Testis (tissue), 2 donors: ENCODE measurements at regions not wholly inside any gene's neighbourhood (a gene's known extent, or its start where the extent isn't known, plus 50 kb on each side); places are given as distances from the start of the nearest gene placed in this dataset.

Source experiments
- DNase-seq: peaks from one replicate; pipeline ENCODE4 v3.0.0-alpha.2; 2019
- H3K27ac ChIP-seq, 2 donors: fragments of 200-600 bp; sonication (generic); one replicate each; pipeline ENCODE4 v1.5.1; 2019
- H3K27me3 ChIP-seq: fragments of 200-600 bp; sonication (generic); one replicate; pipeline ENCODE4 v1.5.1; 2019
- H3K36me3 ChIP-seq: fragments of 200-600 bp; sonication (generic); one replicate; pipeline ENCODE4 v1.5.1; 2017; ENCODE audit warnings: low read depth; ENCODE audit errors: missing control alignments
- H3K4me1 ChIP-seq: fragments of 200-600 bp; sonication (generic); one replicate; pipeline ENCODE4 v1.5.1; 2019
- H3K4me3 ChIP-seq, 2 donors: fragments of 200-600 bp; sonication (generic); one replicate each; pipeline ENCODE4 v1.5.1; 2017 to 2019
- H3K9me3 ChIP-seq: fragments of 200-600 bp; sonication (generic); one replicate; pipeline ENCODE4 v1.5.1; 2017
- CTCF ChIP-seq, 3 experiments: fragments of 450-650 bp in 2 of 3; fragments of 200-600 bp in 1 of 3; sonication (generic) in 1 of 3; IDR thresholded peaks; one replicate each; pipeline ENCODE4 v1.5.1; 2016 to 2019; ENCODE audit warnings: antibody characterized with exemption in 3 of 3, mild to moderate bottlenecking in 2 of 3, moderate library complexity in 1 of 3
- POLR2A ChIP-seq: fragments of 450-650 bp; IDR thresholded peaks from one replicate; pipeline ENCODE4 v1.6.1; 2017; ENCODE audit warnings: antibody characterized with exemption, mild to moderate bottlenecking, moderate library complexity
- WGBS, 2 donors: methylation state at CpG; one replicate each; pipeline ENCODE4 v1.1.5; 2018; 5-methylcytosine and 5-hydroxymethylcytosine counted together
- intact Hi-C: fragments of 100-400 bp; cut with DNase I; formaldehyde crosslinking; loops from one replicate; pipeline ENCODE4 v1.15.1; 2023; ENCODE audit warnings: low total_unique reads

- TF ChIP-seq POLR2A (no peak), CTCF (IDR thresholded peaks at IDR 0.05) (no peak)
- Histone ChIP-seq H3K9me3 (no peaks in the 10 kb centered on the region), H3K27me3 (no peaks in the 10 kb centered on the region), H3K36me3 (no peaks in the 10 kb centered on the region), H3K27ac (no peak overlapping the region), H3K4me3 (no peak overlapping the region), H3K4me1 (no peaks in the 10 kb centered on the region)
- intact Hi-C loops, result no loop called here
- WGBS, 2 donors, result 91 to 97% methylated on average over 1 of the region's 1 CpG
- no peak for DNase-seq
These were observed 104.3 kb upstream of the C11orf87 start for GRCh38 chr11:109317726-109318125.

- intact Hi-C loops, result no loop called here
- Histone ChIP-seq H3K27me3 (no peaks in the 10 kb centered on the region), H3K9me3 (no peaks in the 10 kb centered on the region), H3K36me3 (no peaks in the 10 kb centered on the region), H3K27ac (no peak overlapping the region), H3K4me1 (no peaks in the 10 kb centered on the region), H3K4me3 (no peak overlapping the region)
- no peak for TF ChIP-seq POLR2A
- TF ChIP-seq CTCF (IDR thresholded peaks at IDR 0.05), result no peak
- WGBS, 2 donors, result 80 to 93% methylated on average over 1 of the region's 1 CpG
- DNase-seq, result no peak
These were observed 101.4 kb upstream of the C11orf87 start for GRCh38 chr11:109320595-109320994.

- WGBS, 2 donors, result 87 to 89% methylated on average over 1 of the region's 1 CpG
These were observed 95.2 kb upstream of the C11orf87 start for GRCh38 chr11:109326781-109327180.

GRCh38 chr11:109329716-109330115, 92.3 kb upstream of the C11orf87 start:
- Histone ChIP-seq H3K4me3 (no peak overlapping the region), H3K4me1 (no peaks in the 10 kb centered on the region), H3K27ac (no peak overlapping the region), H3K36me3 (no peaks in the 10 kb centered on the region), H3K27me3 (no peaks in the 10 kb centered on the region), H3K9me3 (no peaks in the 10 kb centered on the region)
- DNase-seq, result no peak
- TF ChIP-seq POLR2A (no peak), CTCF (IDR thresholded peaks at IDR 0.05) (no peak)
- intact Hi-C loops, result no loop called here
- WGBS, 2 donors, result 92 to 93% methylated on average over 2 of the region's 2 CpGs

More at GRCh38 chr11:109326781-109327180, 95.2 kb upstream of the C11orf87 start:
- Histone ChIP-seq H3K4me3 (no peak overlapping the region), H3K27ac (no peak overlapping the region), H3K27me3 (no peaks in the 10 kb centered on the region), H3K9me3 (no peaks in the 10 kb centered on the region), H3K36me3 (no peaks in the 10 kb centered on the region), H3K4me1 (no peaks in the 10 kb centered on the region)
- no peak for DNase-seq
- TF ChIP-seq POLR2A, result no peak
- TF ChIP-seq CTCF (IDR thresholded peaks at IDR 0.05), result no peak
- intact Hi-C loops, result no loop called here

- WGBS, 2 donors, result 90 to 100% methylated on average over 1 of the region's 1 CpG
- DNase-seq, result no peak
- H3K4me3 ChIP-seq, result no peak overlapping the region
- H3K27ac ChIP-seq, result no peak overlapping the region
- H3K36me3 ChIP-seq, result no peaks in the 10 kb centered on the region
- H3K27me3 ChIP-seq, result no peaks in the 10 kb centered on the region
- intact Hi-C loops, result no loop called here
- TF ChIP-seq POLR2A, result no peak
- no peak for TF ChIP-seq CTCF (IDR thresholded peaks at IDR 0.05)
- no peaks in the 10 kb centered on the region for H3K4me1 ChIP-seq
- H3K9me3 ChIP-seq, result no peaks in the 10 kb centered on the region
These were observed 83.9 kb upstream of the C11orf87 start for GRCh38 chr11:109338131-109338530.
